Glomerular visceral epithelial cell (primary cell): ENCODE measurements at regions not wholly inside any gene's neighbourhood (a gene's known extent, or its start where the extent isn't known, plus 50 kb on each side); places are given as distances from the start of the nearest gene placed in this dataset.

Experiments
- DNase-seq: peaks from one replicate; pipeline ENCODE4 v3.0.0-alpha.2; 2016; ENCODE audit errors: extremely low spot score

GRCh38 chr2:54392555-54393324 lies 63.4 kb upstream of the SPTBN1 start:
- DNase-seq = no peak

- DNase-seq = no peak
Observed at GRCh38 chr2:54394392-54394791, 61.7 kb upstream of the SPTBN1 start.

- DNase-seq = no peak
Observed at GRCh38 chr2:54396107-54396506, 60.0 kb upstream of the SPTBN1 start.

GRCh38 chr2:54396798-54397197 lies 59.3 kb upstream of the SPTBN1 start:
- DNase-seq = no peak

GRCh38 chr2:54397426-54397825 lies 58.7 kb upstream of the SPTBN1 start:
- no peak for DNase-seq

GRCh38 chr2:54401554-54401953 lies 54.6 kb upstream of the SPTBN1 start:
- DNase-seq = no peak

GRCh38 chr2:54402350-54402749 lies 53.8 kb upstream of the SPTBN1 start:
- DNase-seq = peak; percentile 19

- DNase-seq = no peak
Observed at GRCh38 chr2:54403512-54404238, 52.5 kb upstream of the SPTBN1 start.

- no peak for DNase-seq
Observed at GRCh38 chr2:54404270-54404669, 51.9 kb upstream of the SPTBN1 start.

- DNase-seq = no peak
Observed at GRCh38 chr2:54406031-54406430, 50.1 kb upstream of the SPTBN1 start.
